ENCODE measurements at regions not wholly inside any gene's neighbourhood (a gene's known extent, or its start where the extent isn't known, plus 50 kb on each side); places are given as distances from the start of the nearest gene placed in this dataset.

GRCh38 chr10:78910886-78911285 lies 157.9 kb upstream of the ZMIZ1 start:
- Histone ChIP-seq H3K4me1 (ENCODE audit: insufficient read depth, poor library complexity, severe bottlenecking) (no peaks in the 10 kb centered on the region), H3K27me3 (ENCODE audit: insufficient read depth, poor library complexity, severe bottlenecking) (no peaks in the 10 kb centered on the region), H3K27ac (ENCODE audit: poor library complexity, severe bottlenecking) (no peak overlapping the region), H3K9me3 (ENCODE audit: severe bottlenecking) (no peaks in the 10 kb centered on the region), H3K36me3 (ENCODE audit: low read depth) (no peaks in the 10 kb centered on the region), H3K4me3 (ENCODE audit: severe bottlenecking) (no peak overlapping the region)
- TF ChIP-seq CTCF (IDR thresholded peaks at IDR 0.05; ENCODE audit: poor library complexity, severe bottlenecking): no peak
- DNase-seq (ENCODE audit: low spot score) (no peak), ATAC-seq (ENCODE audit: low read depth) (no peak)

GRCh38 chr10:78911533-78912340 lies 157.0 kb upstream of the ZMIZ1 start:
- Histone ChIP-seq H3K27ac (ENCODE audit: poor library complexity, severe bottlenecking) (no peak overlapping the region), H3K4me1 (ENCODE audit: insufficient read depth, poor library complexity, severe bottlenecking) (no peaks in the 10 kb centered on the region), H3K27me3 (ENCODE audit: insufficient read depth, poor library complexity, severe bottlenecking) (no peaks in the 10 kb centered on the region), H3K4me3 (ENCODE audit: severe bottlenecking) (no peak overlapping the region), H3K9me3 (ENCODE audit: severe bottlenecking) (no peaks in the 10 kb centered on the region), H3K36me3 (ENCODE audit: low read depth) (no peaks in the 10 kb centered on the region)
- ATAC-seq (ENCODE audit: low read depth) (no peak), DNase-seq (ENCODE audit: low spot score) (no peak)
- no peak for TF ChIP-seq CTCF (IDR thresholded peaks at IDR 0.05; ENCODE audit: poor library complexity, severe bottlenecking)

GRCh38 chr10:78912361-78913218 lies 156.2 kb upstream of the ZMIZ1 start:
- Histone ChIP-seq H3K27me3 (ENCODE audit: insufficient read depth, poor library complexity, severe bottlenecking) (no peaks in the 10 kb centered on the region), H3K4me1 (ENCODE audit: insufficient read depth, poor library complexity, severe bottlenecking) (no peaks in the 10 kb centered on the region)

GRCh38 chr10:78913219-78914059 lies 155.3 kb upstream of the ZMIZ1 start:
- H3K27me3 ChIP-seq (ENCODE audit: insufficient read depth, poor library complexity, severe bottlenecking): no peaks in the 10 kb centered on the region
- H3K4me1 ChIP-seq (ENCODE audit: insufficient read depth, poor library complexity, severe bottlenecking): no peaks in the 10 kb centered on the region
- DNase-seq (ENCODE audit: low spot score) (no peak), ATAC-seq (ENCODE audit: low read depth) (no peak)
- no peak overlapping the region for H3K27ac ChIP-seq (ENCODE audit: poor library complexity, severe bottlenecking)
- TF ChIP-seq CTCF (IDR thresholded peaks at IDR 0.05; ENCODE audit: poor library complexity, severe bottlenecking): no peak
- no peaks in the 10 kb centered on the region for H3K36me3 ChIP-seq (ENCODE audit: low read depth)
- H3K9me3 ChIP-seq (ENCODE audit: severe bottlenecking): no peaks in the 10 kb centered on the region
- no peak overlapping the region for H3K4me3 ChIP-seq (ENCODE audit: severe bottlenecking)

More at GRCh38 chr10:78912361-78913218, 156.2 kb upstream of the ZMIZ1 start:
- Histone ChIP-seq H3K36me3 (ENCODE audit: low read depth) (no peaks in the 10 kb centered on the region), H3K9me3 (ENCODE audit: severe bottlenecking) (no peaks in the 10 kb centered on the region), H3K4me3 (ENCODE audit: severe bottlenecking) (no peak overlapping the region), H3K27ac (ENCODE audit: poor library complexity, severe bottlenecking) (no peak overlapping the region)
- no peak for TF ChIP-seq CTCF (IDR thresholded peaks at IDR 0.05; ENCODE audit: poor library complexity, severe bottlenecking)
- no peak for ATAC-seq (ENCODE audit: low read depth)
- no peak for DNase-seq (ENCODE audit: low spot score)
